ENCODE measurements at regions not wholly inside any gene's neighbourhood (a gene's known extent, or its start where the extent isn't known, plus 50 kb on each side); places are given as distances from the start of the nearest gene placed in this dataset.

DNA sequence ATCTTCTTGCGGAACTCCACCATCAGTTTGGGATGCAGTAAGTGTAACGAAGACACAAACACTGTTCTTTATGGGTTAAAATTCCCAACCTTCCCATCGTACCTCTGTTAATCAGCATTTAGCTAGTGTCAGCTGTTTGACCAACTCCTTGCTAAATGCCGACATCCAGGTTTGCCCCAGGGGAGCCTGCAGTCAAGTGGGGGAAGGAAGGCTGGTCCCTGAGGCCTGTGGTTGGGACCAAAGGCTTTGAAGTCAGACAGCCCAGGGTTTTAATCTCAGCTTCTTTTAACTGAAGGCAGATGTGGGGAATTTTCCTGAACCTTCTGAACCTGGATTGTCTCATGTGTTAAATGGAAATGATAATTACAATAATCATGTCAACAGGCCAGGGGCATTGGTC is 443.7 kb downstream of the GLRX3 start:
- CTCF ChIA-PET = no interaction called here
- no peak for TF ChIP-seq CTCF (IDR thresholded peaks at IDR 0.05; ENCODE audit: insufficient read depth, low read depth, low read length)
- DNase-seq (ENCODE audit: low read depth) = no peak
- Histone ChIP-seq H3K4me3 (ENCODE audit: low read depth, low read length) (no peak overlapping the region), H3K27me3 (ENCODE audit: control insufficient read depth, insufficient read depth, low read length) (no peaks in the 10 kb centered on the region), H3K36me3 (ENCODE audit: control insufficient read depth, insufficient read depth, low read length) (no peaks in the 10 kb centered on the region)
- POLR2A ChIA-PET = no interaction called here

- H3K36me3 ChIP-seq (ENCODE audit: control insufficient read depth, insufficient read depth, low read length) = no peaks in the 10 kb centered on the region
- no peak overlapping the region for H3K4me3 ChIP-seq (ENCODE audit: low read depth, low read length)
- CTCF ChIA-PET = no interaction called here
- no peaks in the 10 kb centered on the region for H3K27me3 ChIP-seq (ENCODE audit: control insufficient read depth, insufficient read depth, low read length)
- no peak for DNase-seq (ENCODE audit: low read depth)
- POLR2A ChIA-PET = no interaction called here
- no peak for TF ChIP-seq CTCF (IDR thresholded peaks at IDR 0.05; ENCODE audit: insufficient read depth, low read depth, low read length)
Measured at GRCh38 chr10:130580975-130581374, 444.8 kb downstream of the GLRX3 start.

- ChIA-PET POLR2A (no interaction called here), CTCF (no interaction called here)
- Histone ChIP-seq H3K36me3 (ENCODE audit: control insufficient read depth, insufficient read depth, low read length) (no peaks in the 10 kb centered on the region), H3K4me3 (ENCODE audit: low read depth, low read length) (no peak overlapping the region), H3K27me3 (ENCODE audit: control insufficient read depth, insufficient read depth, low read length) (no peaks in the 10 kb centered on the region)
- TF ChIP-seq CTCF (IDR thresholded peaks at IDR 0.05; ENCODE audit: insufficient read depth, low read depth, low read length) = no peak
- DNase-seq (ENCODE audit: low read depth) = no peak
Measured at GRCh38 chr10:130587718-130588117, 451.5 kb downstream of the GLRX3 start.

DNA sequence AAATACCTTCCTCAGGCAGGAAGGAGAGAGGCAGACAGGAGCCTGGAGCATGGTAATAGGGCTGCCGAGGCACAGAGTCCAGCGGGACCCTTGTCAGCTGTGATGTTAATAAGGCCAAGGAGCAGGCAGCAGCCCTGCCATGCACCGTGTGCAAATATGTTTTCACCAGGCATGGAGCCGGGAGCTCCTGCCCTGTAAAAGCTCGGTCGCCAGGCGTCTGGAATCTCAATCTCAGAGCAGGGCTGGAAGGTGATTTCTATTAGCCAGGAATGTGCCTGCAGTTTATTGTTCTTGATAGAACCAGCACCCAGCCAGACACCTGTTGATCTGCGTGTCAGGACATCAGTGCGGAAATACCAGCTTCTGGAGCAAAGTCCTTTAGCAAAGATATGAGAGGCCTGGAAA is 469.8 kb downstream of the GLRX3 start:
- ChIA-PET POLR2A (no interaction called here), CTCF (no interaction called here)
- H3K4me3 ChIP-seq (ENCODE audit: low read depth, low read length) = no peak overlapping the region
- DNase-seq (ENCODE audit: low read depth) = no peak
- no peak for TF ChIP-seq CTCF (IDR thresholded peaks at IDR 0.05; ENCODE audit: insufficient read depth, low read depth, low read length)
- no peaks in the 10 kb centered on the region for H3K27me3 ChIP-seq (ENCODE audit: control insufficient read depth, insufficient read depth, low read length)
- no peaks in the 10 kb centered on the region for H3K36me3 ChIP-seq (ENCODE audit: control insufficient read depth, insufficient read depth, low read length)

DNA sequence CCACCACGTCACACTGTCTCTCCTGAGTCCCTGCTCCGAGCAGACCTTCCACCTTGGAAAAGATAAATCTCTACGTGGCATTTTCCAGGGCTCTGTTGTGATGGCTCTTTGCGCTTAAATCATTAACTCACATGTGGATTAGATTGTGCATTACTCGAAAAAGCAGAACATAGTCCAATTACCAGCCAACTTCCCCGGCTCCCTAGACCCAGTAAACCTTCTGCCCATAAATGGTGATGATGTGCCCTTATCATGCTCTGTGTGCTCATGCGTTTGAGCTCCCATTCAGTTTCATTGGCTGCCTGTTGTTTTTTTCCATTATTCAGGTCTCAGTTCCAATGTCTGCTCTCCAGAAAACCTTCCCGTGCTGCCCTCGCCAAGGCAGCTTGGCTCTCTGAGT is 471.2 kb downstream of the GLRX3 start:
- ChIA-PET POLR2A (no interaction called here), CTCF (no interaction called here)
- Histone ChIP-seq H3K36me3 (ENCODE audit: control insufficient read depth, insufficient read depth, low read length) (no peaks in the 10 kb centered on the region), H3K4me3 (ENCODE audit: low read depth, low read length) (no peak overlapping the region), H3K27me3 (ENCODE audit: control insufficient read depth, insufficient read depth, low read length) (no peaks in the 10 kb centered on the region)
- DNase-seq (ENCODE audit: low read depth) = no peak
- no peak for TF ChIP-seq CTCF (IDR thresholded peaks at IDR 0.05; ENCODE audit: insufficient read depth, low read depth, low read length)

Data from BJ (cell line).